ENCODE measurements at regions not wholly inside any gene's neighbourhood (a gene's known extent, or its start where the extent isn't known, plus 50 kb on each side); places are given as distances from the start of the nearest gene placed in this dataset.
A peak's percentile ranks its signal among the peaks of the same experiment; 100 is the strongest.

DNA sequence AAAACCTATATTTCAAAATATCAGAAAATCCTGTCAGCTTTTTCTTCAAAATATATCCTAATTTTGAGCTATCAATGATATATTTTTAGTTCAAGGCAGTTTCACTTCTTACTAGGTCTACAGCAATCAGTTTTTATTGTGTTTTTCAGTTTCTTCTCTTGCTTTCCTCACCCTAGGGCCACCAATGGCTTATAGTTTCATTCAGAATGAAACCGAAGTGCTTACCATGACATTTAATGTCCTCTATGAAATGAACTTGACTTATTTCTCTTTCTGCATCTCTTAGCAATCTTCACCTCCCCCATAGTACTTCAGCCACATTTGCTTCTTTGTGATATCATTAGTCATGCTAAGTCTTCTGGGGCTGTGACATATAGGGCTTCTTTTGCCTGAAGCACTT lies 100.3 kb downstream of the ARL5B start:
- no peak overlapping the region for H3K4me3 Mint-ChIP-seq
- H3K27ac Mint-ChIP-seq = no peak overlapping the region
- TF ChIP-seq, protein P1, sequence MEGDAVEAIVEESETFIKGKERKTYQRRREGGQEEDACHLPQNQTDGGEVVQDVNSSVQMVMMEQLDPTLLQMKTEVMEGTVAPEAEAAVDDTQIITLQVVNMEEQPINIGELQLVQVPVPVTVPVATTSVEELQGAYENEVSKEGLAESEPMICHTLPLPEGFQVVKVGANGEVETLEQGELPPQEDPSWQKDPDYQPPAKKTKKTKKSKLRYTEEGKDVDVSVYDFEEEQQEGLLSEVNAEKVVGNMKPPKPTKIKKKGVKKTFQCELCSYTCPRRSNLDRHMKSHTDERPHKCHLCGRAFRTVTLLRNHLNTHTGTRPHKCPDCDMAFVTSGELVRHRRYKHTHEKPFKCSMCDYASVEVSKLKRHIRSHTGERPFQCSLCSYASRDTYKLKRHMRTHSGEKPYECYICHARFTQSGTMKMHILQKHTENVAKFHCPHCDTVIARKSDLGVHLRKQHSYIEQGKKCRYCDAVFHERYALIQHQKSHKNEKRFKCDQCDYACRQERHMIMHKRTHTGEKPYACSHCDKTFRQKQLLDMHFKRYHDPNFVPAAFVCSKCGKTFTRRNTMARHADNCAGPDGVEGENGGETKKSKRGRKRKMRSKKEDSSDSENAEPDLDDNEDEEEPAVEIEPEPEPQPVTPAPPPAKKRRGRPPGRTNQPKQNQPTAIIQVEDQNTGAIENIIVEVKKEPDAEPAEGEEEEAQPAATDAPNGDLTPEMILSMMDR (conservative IDR thresholded peaks at IDR 0.05) = no peak
- H3K9me3 Mint-ChIP-seq = no peaks in the 10 kb centered on the region
- peaks cover 6% of the 10 kb centered on the region for H3K4me1 Mint-ChIP-seq (ENCODE audit: unreplicated experiment)
- DNase-seq (ENCODE audit: extremely low spot score, unreplicated experiment) = no peak
- H3K27me3 Mint-ChIP-seq = no peaks in the 10 kb centered on the region
- H3K36me3 Mint-ChIP-seq = no peaks in the 10 kb centered on the region

GRCh38 chr10:18760836-18761235 lies 101.6 kb downstream of the ARL5B start:
- H3K9me3 Mint-ChIP-seq = no peaks in the 10 kb centered on the region
- H3K36me3 Mint-ChIP-seq = no peaks in the 10 kb centered on the region
- H3K27me3 Mint-ChIP-seq = no peaks in the 10 kb centered on the region
- H3K27ac Mint-ChIP-seq = no peak overlapping the region
- DNase-seq (ENCODE audit: extremely low spot score, unreplicated experiment) = no peak
- TF ChIP-seq, protein P1 (conservative IDR thresholded peaks at IDR 0.05) = no peak
- H3K4me1 Mint-ChIP-seq (ENCODE audit: unreplicated experiment) = peaks cover 6% of the 10 kb centered on the region
- H3K4me3 Mint-ChIP-seq = peak overlapping the region; percentile 21

DNA sequence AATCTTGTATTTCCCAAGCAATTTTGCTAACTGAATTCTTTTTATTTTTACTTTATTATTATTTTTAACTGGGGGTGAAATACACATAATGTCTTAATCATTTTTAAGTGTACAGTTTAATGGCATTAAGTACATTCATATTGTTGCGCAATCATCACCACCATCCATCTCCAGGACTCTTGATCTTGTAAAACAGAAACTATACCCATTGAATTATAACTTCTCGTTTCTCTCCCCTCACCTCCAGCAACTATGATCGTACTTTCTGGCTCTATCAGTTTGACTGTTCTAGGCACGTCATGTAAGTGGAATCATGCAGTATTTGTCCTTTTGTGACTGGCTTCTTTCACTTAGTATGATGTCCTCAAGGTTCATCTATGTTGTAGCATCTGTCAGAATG lies 108.8 kb downstream of the ARL5B start:
- no peak for DNase-seq (ENCODE audit: extremely low spot score, unreplicated experiment)
- no peak overlapping the region for H3K4me3 Mint-ChIP-seq
- H3K9me3 Mint-ChIP-seq = no peaks in the 10 kb centered on the region
- H3K36me3 Mint-ChIP-seq = no peaks in the 10 kb centered on the region
- H3K27ac Mint-ChIP-seq = no peak overlapping the region
- H3K4me1 Mint-ChIP-seq (ENCODE audit: unreplicated experiment) = no peaks in the 10 kb centered on the region
- H3K27me3 Mint-ChIP-seq = no peaks in the 10 kb centered on the region
- TF ChIP-seq, protein P1 (conservative IDR thresholded peaks at IDR 0.05) = no peak

DNA sequence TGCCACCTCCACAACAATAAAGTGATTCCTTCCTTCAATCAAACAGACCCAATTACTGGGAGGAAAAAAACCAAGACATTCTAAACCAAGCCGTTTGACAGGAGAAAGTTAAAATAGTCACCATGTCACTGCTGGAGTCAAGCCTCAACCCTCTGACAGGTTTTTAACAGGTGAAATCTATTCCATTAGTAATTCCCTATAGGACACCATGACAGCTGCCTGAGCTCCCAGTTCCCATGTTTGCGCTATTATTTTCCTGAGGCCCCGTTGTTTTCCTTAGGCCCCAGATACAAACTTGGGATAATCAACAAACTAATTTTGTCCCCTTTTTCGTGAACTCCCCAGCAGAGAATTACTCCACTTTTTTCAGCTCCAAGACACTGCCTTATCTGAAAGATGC lies 113.9 kb downstream of the ARL5B start:
- no peak for DNase-seq (ENCODE audit: extremely low spot score, unreplicated experiment)
- Mint-ChIP-seq H3K4me3 (no peak overlapping the region), H3K9me3 (no peaks in the 10 kb centered on the region), H3K36me3 (no peaks in the 10 kb centered on the region), H3K4me1 (ENCODE audit: unreplicated experiment) (no peaks in the 10 kb centered on the region), H3K27ac (no peak overlapping the region), H3K27me3 (no peaks in the 10 kb centered on the region)
- TF ChIP-seq, protein P1 (conservative IDR thresholded peaks at IDR 0.05) = no peak

GRCh38 chr10:18777258-18777657 lies 118.0 kb downstream of the ARL5B start:
- no peaks in the 10 kb centered on the region for H3K4me1 Mint-ChIP-seq (ENCODE audit: unreplicated experiment)
- H3K36me3 Mint-ChIP-seq = no peaks in the 10 kb centered on the region
- no peaks in the 10 kb centered on the region for H3K9me3 Mint-ChIP-seq
- DNase-seq (ENCODE audit: extremely low spot score, unreplicated experiment) = no peak
- H3K27ac Mint-ChIP-seq = no peak overlapping the region
- TF ChIP-seq, protein P1 (conservative IDR thresholded peaks at IDR 0.05) = no peak
- no peak overlapping the region for H3K4me3 Mint-ChIP-seq
- no peaks in the 10 kb centered on the region for H3K27me3 Mint-ChIP-seq

DNA sequence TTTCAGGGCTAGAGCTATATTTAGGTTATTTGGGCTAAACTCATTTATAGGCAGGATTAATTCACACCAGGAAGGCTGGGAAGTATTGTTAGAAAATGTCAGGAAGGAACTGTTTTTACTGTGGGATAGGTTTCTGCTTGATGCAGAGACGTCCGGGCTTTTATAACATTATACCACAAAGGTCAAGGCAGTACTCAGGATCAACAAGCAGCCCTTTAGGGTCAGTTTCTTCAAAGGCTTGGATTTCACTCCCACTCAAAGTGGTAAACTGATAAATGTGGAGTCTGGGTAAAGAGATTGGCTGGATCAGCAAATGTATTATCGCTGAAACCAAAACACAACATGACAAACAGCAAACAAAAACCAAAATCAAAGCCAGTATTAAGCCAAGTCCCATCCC lies 127.2 kb downstream of the ARL5B start:
- Mint-ChIP-seq H3K27me3 (no peaks in the 10 kb centered on the region), H3K36me3 (no peaks in the 10 kb centered on the region), H3K9me3 (no peaks in the 10 kb centered on the region), H3K4me1 (ENCODE audit: unreplicated experiment) (no peaks in the 10 kb centered on the region), H3K27ac (no peak overlapping the region), H3K4me3 (no peak overlapping the region)
- no peak for DNase-seq (ENCODE audit: extremely low spot score, unreplicated experiment)
- TF ChIP-seq, protein P1 (conservative IDR thresholded peaks at IDR 0.05) = no peak

Measured in type B pancreatic cell (in vitro differentiated cells).